GM12892 (cell line): ENCODE measurements at regions not wholly inside any gene's neighbourhood (a gene's known extent, or its start where the extent isn't known, plus 50 kb on each side); places are given as distances from the start of the nearest gene placed in this dataset.

Source experiments
- POLR2A ChIP-seq: IDR thresholded peaks from 2 replicates; pipeline ENCODE4 v1.6.1; 2011; ENCODE audit warnings: low read depth, low read length, control low read depth
- POLR2AphosphoS5 ChIP-seq: IDR thresholded peaks from 2 replicates; pipeline ENCODE4 v1.6.1; 2011; ENCODE audit warnings: low read depth, low read length, control low read depth
- TAF1 ChIP-seq: IDR thresholded peaks from 2 replicates; pipeline ENCODE4 v1.6.1; 2011; ENCODE audit warnings: low read depth, mild to moderate bottlenecking, control low read depth, low read length, borderline replicate concordance

DNA sequence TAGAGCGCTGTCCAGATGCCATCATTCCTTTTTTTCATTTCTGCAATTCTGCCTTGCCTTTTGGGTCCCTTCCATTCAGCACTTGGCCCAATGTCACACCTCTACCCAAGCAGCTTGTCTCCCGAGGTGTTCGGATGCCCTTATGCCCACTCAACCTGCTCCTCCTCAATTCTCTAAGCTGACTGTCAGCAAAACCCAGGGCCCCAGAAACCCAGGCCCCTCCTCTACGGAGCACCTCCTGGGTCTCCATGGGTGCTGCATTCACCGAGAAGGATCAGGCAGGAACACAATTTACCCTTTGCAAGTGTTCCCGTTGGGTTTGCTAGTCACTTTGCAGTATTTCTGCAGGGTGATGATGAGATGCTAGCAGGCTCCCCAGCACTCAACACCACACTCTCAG is 86.7 kb upstream of the RAB6C start:
- TF ChIP-seq POLR2AphosphoS5 (no peak), POLR2A (no peak), TAF1 (no peak)
